NCI-H82 treated with DMSO at 0.1 percent for 48 hours (cell line): ENCODE measurements at regions not wholly inside any gene's neighbourhood (a gene's known extent, or its start where the extent isn't known, plus 50 kb on each side); places are given as distances from the start of the nearest gene placed in this dataset.
A peak's percentile ranks its signal among the peaks of the same experiment; 100 is the strongest.

Source experiments
- DNase-seq: peaks from one replicate; lab custom pipeline; 2025; ENCODE audit not compliant: unreplicated experiment; lab: John Stamatoyannopoulos, UW

DNA sequence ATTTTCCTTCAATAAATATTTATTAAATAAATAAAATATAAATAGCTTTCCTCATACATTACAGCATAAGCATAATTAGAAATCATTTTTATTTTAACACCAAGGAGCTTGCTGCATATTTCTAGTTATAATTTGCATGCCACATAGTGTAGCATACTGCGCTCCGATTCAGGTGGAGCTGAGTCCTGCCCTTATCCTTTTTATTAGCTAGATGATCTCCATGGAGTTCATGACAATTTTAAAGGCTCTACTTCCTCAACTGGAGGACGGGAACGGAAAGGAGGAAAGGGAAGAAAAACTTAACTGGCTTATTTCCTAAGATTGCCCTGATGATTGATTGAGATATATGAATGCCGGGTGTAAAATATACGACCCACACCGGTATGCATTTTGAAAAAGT, 385.2 kb downstream of the PLK2 start:
- no peak for DNase-seq

DNA sequence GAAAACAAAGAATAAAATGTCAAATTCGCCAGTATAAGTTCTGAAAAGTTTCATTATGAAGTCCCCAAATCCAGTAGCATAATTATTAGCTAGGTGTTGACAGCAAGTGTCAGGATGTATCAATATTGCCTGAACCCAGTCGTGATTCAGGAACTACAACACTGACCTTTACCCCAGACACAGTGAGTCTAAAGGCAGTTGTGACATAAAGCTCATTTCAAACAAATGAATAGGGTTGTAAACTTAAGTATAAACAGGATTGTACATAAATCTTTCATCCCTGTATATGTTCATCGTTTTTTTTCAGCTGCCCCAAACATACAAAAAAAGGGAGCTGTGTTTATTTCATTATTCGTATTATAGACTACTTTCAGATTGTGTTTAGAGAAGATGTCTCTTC, 385.7 kb downstream of the PLK2 start:
- no peak for DNase-seq

DNA sequence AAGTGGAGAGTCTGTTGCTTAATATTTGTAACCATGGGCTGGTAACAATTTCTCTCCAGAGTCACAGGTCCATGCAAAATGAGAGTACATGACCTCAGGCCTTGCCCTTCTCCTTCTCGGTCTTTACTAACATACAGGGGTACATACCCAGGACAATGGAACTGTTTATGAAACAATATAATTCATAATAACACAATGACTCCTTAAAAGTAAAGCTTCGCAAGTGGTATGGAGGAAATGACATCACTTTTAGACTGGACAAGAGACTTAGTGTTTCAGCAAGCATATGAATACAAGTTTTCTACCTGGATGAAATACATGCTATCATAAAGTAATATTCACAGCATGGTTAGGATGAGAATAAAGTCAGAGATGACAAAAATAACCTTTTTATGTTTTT, 386.6 kb downstream of the PLK2 start:
- no peak for DNase-seq

DNA sequence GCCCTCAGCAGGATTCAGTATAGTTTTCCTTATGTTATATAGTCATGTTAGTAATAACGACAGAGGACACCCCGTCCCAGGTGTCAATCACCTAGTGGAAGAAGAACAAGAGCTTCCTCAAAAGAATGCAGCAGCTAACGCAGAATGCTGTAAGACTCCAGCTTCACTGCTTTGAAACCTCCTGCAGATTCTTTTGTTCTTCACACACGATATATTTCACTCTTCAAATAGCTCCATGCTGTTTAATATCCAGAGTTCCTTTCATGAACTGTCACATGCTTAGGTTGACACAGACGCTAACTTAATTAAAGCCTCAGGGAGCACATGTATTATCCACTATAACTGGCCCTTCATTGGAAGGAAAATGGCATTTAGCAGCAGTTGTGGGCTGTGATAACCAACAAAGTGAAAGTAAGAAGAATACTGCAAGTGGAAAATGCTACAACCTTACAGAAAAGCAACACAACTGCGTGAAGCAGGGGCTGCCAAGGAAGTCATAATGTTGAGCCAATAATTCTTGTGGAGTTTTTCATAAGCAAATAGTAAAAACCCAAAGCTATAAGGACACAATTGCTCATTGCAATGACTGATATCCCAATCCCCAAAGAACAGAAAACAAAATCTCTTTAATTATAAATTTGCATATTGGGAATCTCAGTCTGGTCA, 387.5 kb downstream of the PLK2 start:
- no peak for DNase-seq

DNA sequence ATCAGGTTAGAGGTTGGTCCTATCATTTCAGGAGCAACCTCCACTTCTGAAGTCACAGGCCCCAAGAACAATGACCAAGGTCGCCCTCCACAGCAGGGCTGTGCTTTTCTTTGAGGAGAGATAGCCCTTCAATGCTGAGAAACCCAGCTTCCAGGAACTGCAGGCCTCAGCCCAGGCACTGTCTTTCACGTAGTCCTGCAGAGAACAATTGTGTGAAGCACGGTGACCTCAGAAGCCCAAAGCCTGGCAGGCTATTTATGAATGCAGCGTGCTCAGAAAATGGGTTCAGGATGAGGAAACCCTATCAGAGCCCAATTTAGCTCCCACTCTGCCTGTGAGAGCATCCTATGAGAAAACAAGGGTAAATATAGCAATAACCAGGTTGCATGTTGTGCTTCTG, 388.3 kb downstream of the PLK2 start:
- DNase-seq, result peak; percentile 14

DNA sequence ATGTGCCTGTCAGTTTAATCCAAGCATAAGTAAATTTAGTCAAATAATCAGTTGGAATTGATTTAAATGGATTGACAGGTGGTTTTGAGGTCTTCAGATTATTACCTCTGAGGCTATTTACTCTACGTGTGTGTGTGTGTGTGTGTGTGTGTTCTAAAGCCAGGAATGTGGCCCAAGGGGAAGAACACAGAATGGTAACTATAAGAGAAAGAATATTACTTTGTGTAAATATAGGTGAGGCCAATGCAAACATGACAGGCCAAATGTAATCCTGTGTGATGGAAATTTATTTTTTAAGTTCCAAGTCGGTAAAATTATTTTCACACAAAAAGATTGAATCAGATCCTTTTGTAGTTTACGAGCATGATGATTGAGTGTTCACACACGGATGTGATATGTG, 390.0 kb downstream of the PLK2 start:
- DNase-seq, result no peak

DNA sequence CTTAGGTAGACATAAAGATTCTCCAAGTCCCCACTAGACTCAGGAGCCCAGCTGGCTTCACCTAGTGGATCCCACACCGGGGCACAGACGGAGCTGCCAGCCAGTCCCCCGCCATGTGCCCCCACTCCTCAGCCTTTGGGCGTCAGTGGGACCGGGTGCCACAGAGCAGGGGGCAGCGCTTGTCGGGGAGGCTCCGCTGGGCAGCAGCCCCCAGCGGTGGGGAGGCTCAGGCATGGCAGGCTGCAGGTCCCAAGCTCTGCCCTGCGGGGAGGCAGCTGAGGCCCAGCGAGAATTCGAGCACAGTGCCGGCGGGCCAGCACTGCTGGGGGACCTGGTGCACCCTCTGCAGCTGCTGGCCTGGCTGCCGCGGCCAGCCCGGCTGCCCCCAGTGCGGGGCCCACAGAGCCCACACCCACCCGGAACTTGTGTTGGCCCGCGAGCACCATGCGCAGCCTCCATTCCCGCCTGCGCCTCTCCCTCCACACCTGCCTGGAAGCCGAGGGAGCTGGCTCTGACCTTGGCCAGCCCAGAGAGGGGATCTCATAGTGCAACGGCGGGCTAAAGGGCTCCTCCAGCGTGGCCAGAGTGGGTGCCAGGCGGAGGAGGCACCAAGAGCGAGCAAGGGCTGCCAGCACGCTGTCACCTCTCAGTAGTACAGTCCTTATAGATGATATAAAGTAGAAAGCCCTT, 390.7 kb downstream of the PLK2 start:
- no peak for DNase-seq

DNA sequence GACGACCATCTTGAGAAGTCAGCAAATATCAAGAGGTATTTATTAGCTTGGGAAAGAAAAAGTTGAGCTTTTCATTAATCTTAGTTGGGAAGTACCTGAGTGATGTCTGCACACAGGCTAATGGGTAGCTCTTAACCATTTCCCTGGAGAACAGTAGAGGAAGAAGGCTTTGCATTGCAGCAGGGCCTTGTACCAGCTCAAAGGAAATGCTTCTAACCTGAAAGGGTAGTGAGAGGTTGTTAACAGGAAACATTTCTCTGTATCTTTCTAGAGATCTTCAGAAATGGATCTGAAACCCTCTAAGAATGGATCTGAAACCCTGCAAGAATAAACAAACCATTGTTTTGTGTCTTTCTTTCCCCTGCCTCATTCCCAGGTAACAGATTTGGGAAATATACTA, 393.3 kb downstream of the PLK2 start:
- DNase-seq, result no peak

DNA sequence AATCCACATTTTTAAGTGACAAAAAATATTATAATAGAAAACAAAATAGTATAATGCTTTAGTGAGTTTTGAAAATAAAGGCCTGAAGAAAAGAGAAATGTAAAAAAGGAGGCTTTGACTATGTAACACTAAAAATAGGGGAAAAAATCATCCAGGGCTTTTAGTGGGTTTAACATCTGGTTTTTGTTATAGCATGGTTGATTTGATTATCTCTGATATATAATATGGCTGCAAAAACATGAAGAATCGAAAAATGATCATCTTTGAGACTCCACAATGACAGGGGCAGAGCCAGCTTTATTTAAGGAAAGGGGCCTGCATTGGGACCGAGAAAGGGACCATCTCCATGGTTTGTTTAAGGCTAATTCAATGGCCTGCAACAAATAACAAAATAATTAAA, 393.8 kb downstream of the PLK2 start:
- DNase-seq, result no peak

DNA sequence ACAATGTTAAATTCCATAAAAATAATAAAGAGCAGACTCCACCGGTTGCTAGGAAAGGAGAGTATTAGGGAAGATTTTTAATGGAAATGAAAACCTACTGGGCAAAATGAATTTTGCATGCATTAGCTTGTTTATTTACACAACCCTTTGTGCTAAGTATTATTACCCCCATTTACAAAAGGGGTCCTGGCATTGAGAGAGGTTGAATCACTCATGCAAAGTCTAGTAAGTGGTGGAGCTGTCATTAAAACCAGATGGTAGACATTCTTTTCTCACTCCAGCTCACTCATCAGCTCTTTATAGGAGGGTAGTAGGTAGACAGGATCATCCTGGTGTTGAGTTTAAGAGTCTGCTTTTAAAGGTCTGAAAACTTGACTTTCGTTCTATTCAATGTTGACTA, 395.1 kb downstream of the PLK2 start:
- DNase-seq, result no peak

DNA sequence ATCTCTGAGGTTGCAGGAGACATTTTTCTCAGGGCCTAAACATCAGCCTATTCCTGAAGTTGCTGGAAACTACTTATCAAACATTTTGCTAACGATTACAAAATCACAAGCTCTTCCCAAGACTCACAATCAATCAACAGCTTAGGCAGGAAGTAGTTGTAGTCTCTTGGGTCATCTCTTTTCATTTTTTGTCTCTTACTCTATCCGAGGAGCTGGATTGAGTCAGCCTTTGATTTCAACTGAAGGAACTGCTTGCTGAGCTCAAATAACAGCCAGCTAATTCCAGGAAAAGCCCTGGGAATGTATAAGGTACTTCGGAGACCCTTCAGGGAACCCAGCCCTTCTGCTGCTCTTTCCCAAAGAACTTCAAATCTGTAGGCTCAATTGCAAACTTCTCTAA, 398.9 kb downstream of the PLK2 start:
- DNase-seq, result no peak

DNA sequence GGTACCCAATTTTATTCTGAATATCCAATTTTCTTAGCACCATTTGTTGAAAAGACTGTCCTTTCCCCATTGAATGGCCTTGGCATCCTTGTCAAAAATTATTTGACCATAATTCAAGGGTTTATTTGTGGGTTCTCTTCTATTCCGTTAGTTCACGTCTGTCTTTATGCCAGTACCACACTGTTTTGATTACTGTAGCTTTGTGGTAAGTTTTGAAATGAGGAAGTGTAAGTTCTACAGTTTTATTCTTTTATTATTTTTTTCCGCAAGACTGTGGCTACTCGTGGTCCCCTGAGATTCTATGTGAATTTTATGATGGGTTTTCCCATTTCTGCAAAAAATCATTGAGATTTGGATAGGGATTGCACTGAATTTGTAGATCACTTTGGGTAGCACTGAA, 402.6 kb downstream of the PLK2 start:
- DNase-seq, result no peak

DNA sequence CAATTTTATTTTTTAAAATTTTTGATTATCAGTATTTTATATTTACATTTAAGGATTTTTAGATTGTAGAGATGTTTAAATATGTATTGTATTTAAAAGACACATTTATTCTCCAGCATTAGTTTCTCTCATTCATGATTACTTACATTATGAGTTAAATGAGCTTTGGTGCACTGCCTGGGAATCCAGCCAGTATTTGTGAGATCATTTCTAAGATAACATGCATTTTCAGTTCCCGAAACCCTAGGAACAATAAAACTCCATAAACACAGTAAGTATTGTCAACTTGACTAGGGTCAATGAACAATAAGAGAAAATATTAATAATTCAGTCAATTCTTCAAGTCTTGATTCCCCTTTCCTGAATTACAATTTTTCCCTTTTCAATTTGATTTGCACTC, 403.3 kb downstream of the PLK2 start:
- no peak for DNase-seq

DNA sequence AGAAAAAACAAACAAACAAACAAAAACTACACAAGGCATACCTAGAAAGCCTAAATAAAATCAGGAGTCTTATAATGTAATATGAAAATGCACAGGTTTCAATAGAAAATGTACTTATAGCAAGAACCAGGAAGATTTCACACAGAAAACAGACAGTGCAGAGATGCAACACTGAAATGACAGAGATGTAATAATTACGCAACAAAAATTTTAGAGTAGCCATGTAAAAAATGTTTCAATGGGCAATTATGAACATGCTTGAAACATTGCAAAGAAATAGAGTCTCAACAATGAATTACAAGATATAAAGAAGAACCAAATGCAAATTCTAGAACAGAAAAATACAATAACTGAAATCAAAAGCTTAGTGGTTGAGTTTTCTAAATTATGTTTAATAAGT, 405.9 kb downstream of the PLK2 start:
- no peak for DNase-seq

DNA sequence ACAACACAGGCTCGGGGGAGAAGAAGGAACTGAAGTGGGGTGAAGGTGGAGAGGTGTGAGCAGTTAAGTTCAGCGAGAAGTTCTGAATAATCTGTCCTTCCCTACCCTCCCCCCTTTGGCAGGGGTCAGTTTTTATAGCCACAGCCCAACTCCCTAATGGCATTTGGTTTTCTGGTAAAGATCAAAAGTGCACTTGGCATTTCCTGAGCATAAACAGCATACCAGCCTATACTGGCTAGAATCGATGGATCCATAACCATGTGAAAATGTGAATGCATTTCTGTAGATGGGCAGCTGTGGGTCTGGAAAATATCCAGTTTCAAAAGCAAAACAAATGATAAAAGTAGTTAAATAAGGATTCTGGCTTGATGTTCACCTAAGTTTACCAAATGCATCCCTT, 410.9 kb downstream of the PLK2 start:
- DNase-seq, result no peak

DNA sequence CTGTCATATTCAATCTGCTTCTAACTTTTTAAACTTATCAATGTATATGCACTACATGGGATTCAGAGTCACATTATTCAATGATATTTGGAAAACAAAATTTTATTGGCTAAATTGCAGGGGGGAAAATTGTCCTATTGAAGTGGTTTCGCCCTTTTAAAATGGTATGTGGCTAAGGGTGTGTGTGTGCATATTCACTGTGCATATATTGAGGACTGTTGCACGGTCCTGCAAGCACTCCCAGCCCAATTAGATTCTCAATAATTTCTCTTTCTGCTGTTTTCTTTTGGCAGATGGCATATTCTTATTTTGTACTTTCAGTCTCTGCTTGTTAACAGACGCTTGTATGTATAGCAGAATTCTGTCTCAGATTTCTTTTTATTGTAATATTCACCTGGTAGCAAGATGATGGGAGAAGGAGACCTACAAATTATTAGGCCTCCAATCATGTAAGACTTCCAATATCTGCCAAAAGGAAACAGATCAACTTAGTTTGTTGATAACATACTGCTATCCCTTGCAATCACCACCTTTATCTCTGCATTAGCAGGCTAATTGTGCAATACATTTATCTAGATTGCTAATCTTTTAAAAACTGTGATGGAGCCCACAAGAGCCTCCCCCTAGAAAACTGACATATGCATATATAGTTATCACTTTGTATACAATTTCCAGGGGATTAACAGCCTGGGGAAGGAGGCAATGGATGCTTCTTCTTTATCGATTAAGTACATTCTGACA, 411.5 kb downstream of the PLK2 start:
- no peak for DNase-seq

DNA sequence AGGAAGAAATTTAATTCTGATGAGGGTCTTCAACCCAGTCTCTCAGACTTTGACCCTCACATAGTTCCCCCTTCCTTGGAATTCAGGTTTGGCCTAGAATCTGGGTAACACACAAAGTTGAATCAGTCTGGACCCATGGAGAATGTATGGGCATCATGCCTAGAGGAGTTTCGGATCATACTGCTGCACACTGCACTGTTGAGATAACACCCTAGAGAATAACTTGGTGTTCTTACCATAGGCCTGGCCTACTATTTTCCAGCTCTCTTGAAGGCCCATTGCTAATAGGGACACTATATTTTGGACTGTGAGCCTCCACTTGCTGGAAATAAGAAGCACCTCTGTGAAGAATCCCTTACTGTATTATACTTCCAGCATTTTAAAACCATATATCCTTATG, 413.5 kb downstream of the PLK2 start:
- no peak for DNase-seq

DNA sequence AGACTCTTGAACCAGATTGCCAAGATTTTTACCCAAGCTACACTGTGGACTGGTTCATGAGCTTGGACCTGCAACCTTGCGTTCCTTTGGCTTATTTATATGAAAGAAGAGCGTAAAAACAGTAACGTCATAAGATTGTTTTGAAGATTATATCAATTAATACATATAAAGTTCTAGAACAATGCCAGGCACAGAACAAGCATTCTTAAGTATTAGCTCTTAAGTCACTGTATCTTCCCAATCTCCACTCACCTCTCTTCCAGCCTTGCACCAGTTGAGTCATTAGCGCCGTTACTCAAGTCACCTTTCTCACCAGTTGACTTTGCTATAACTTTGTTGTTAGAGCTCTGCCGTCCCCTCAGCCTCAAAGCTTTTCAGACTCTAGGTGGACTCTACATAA, 415.7 kb downstream of the PLK2 start:
- DNase-seq, result no peak

DNA sequence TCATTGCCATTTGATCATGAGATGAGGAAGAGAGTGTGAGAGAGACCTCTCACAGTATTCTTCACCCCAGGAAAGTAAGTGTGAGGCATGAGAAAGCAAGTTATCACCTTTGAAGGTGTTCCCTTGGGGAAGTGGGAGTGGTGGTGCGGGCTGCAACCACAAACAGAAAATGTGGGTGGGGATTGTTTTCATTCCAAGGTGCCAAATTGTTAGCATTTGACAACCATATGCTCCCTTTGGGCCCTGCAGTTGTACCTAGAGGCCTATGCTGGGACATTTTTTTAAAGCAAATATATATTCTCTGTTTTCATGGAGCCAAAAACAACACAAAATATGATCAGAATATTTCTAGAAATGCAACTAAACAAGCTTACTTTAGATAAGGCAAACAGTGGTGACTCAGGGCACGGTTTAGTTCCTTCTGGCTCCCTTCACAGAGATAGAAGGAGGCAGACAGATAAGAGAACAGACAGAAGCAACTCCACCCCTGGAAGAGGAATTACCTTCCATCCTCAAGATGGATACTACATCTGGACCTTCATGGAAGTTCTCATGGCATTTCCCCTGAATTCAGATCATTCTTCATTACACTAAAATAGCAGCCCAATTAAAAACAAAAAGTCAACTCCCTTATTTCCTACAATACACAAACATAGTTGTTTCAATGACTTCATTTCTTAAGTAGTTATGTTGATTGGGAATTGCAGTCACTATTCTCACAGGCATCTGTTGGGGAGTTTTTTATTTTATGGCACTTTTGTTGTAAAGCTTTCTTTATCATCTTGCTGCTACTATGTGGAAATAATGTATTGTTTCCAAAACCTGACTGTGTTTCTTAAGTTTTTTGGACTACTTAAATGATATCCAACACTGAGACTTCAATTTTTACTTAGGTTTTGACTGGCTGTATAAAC, 416.6 kb downstream of the PLK2 start:
- DNase-seq, result no peak

DNA sequence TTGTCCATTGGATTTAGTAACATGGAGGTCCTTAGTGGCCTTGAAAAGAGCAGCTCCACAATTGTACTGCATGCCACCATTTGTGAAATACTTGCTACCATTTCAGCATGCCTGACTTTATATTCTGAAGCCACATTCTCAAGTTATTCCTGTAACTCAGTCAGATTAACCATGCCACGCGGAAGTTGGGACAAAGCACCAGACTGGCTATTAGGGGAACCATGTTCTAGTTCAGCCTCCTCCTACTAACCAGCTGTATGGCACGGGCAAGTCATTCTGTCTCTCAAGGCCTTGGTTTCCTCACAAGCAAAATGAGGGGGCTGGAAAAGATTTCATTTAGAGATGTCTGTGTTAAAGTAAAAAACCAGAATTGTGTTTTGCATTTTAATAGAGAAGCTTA, 418.0 kb downstream of the PLK2 start:
- no peak for DNase-seq

DNA sequence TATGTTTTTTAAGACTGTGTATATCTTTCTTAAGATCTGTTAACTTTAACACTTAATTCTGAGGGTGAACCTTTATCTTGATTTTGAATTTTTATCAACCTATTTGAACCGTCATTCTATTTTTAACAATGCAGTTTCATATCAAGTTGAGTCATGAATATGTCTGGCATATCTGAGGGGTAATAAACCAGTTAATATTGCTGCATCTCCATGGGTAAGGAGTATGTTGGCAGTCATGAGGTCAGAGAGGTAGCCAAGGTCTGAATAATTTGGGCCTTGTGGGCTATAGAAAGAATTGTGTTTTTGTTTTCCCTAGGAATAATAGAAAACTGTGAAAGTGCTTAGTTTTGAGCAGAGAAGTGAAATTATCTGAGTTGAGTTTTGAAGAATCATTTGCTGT, 419.0 kb downstream of the PLK2 start:
- DNase-seq, result no peak
